PC-9 (cell line): ENCODE measurements at regions not wholly inside any gene's neighbourhood (a gene's known extent, or its start where the extent isn't known, plus 50 kb on each side); places are given as distances from the start of the nearest gene placed in this dataset.

ENCODE experiments used
- BruUV-seq: library from RNA; stranded (reverse); fragments of 400-500 nt; replicated peaks from 2 replicates; lab custom pipeline; 2021; lab: Mats Ljungman, UMichigan
- CTCF ChIA-PET: fragments of 300-600 bp; sonication (Branson Sonifier 250); formaldehyde crosslinking; loops from one replicate; lab custom pipeline; 2022; ENCODE audit warnings: antibody characterized with exemption; lab: Charles Lee
- POLR2A ChIA-PET: fragments of 300-600 bp; sonication (Branson Sonifier 250); formaldehyde crosslinking; loops from one replicate; lab custom pipeline; 2022; ENCODE audit warnings: antibody characterized with exemption; ENCODE audit not compliant: unreplicated experiment; lab: Charles Lee
- DNase-seq, 2 experiments: peaks; one replicate each; pipeline versions ENCODE4 v3.0.0 to v3.0.0-alpha.2; 2015 to 2022; ENCODE audit warnings: mixed read lengths in 1 of 2
- H2AFZ ChIP-seq: fragments of 200-600 bp; sonication (generic); 2 replicates; pipeline ENCODE4 v1.8.1; 2017; ENCODE audit warnings: antibody characterized with exemption
- H3F3A ChIP-seq: fragments of 200-600 bp; sonication (generic); 2 replicates; pipeline ENCODE4 v1.8.1; 2017; ENCODE audit warnings: antibody characterized with exemption, mild to moderate bottlenecking, low read depth; ENCODE audit not compliant: insufficient read depth
- H3K27ac ChIP-seq: fragments of 200-600 bp; sonication (generic); 2 replicates; pipeline ENCODE4 v1.6.1; 2016; ENCODE audit warnings: mixed run types
- H3K27me3 ChIP-seq: fragments of 200-600 bp; sonication (generic); 2 replicates; pipeline ENCODE4 v1.6.1; 2016; ENCODE audit warnings: low read depth, mixed run types; ENCODE audit not compliant: insufficient read depth
- H3K36me3 ChIP-seq: fragments of 200-600 bp; sonication (generic); 2 replicates; pipeline ENCODE4 v1.6.1; 2016; ENCODE audit warnings: low read depth, mixed run types
- H3K4me1 ChIP-seq: fragments of 200-600 bp; sonication (generic); replicated peaks from 2 replicates; pipeline ENCODE4 v1.6.1; 2016; ENCODE audit warnings: mixed run types; ENCODE audit not compliant: insufficient read depth
- H3K4me2 ChIP-seq: fragments of 200-600 bp; sonication (generic); 2 replicates; pipeline ENCODE4 v1.6.1; 2017; ENCODE audit warnings: mixed run types
- H3K4me3 ChIP-seq: fragments of 200-600 bp; sonication (generic); 2 replicates; pipeline ENCODE4 v1.6.1; 2016; ENCODE audit warnings: mixed run types
- H3K79me2 ChIP-seq: fragments of 200-600 bp; sonication (generic); 2 replicates; pipeline ENCODE4 v1.6.1; 2017; ENCODE audit warnings: low read depth, mixed run types
- H3K9me2 ChIP-seq: fragments of 200-600 bp; sonication (generic); 2 replicates; pipeline ENCODE4 v1.8.1; 2017; ENCODE audit warnings: mild to moderate bottlenecking; ENCODE audit not compliant: insufficient read depth
- H3K9me3 ChIP-seq: fragments of 200-600 bp; sonication (generic); 2 replicates; pipeline ENCODE4 v1.8.1; 2016; ENCODE audit warnings: low read depth; ENCODE audit not compliant: insufficient read depth
- H4K20me1 ChIP-seq: fragments of 200-600 bp; sonication (generic); 2 replicates; pipeline ENCODE4 v1.8.1; 2017; ENCODE audit not compliant: insufficient read depth
- CTCF ChIP-seq: fragments of 200-600 bp; sonication (generic); conservative IDR thresholded peaks from 2 replicates; pipeline ENCODE4 v1.6.1; 2017; ENCODE audit warnings: mixed run types, antibody characterized with exemption, mild to moderate bottlenecking, moderate library complexity
- EZH2 ChIP-seq: fragments of 200-600 bp; sonication (generic); IDR thresholded peaks from 2 replicates; pipeline ENCODE4 v1.8.0; 2017; ENCODE audit warnings: antibody characterized with exemption, low read depth
- intact Hi-C: fragments of 100-400 bp; cut with micrococcal nuclease; formaldehyde crosslinking; loops from one replicate; pipeline ENCODE4 v1.10.0; 2022; ENCODE audit not compliant: unreplicated experiment

GRCh38 chr20:6509374-6509773 lies 258.1 kb upstream of the BMP2 start:
- POLR2A ChIA-PET, result no interaction called here
- no peak for DNase-seq

GRCh38 chr20:6506906-6507305 lies 260.6 kb upstream of the BMP2 start:
- Histone ChIP-seq H2AFZ (no peak overlapping the region), H3K9me2 (no peaks in the 10 kb centered on the region), H3K36me3 (no peaks in the 10 kb centered on the region), H3F3A (no peaks in the 10 kb centered on the region), H3K27ac (no peak overlapping the region), H3K4me3 (no peak overlapping the region), H3K9me3 (no peaks in the 10 kb centered on the region; the same call in 1 of the 2 replicates), H3K27me3 (no peaks in the 10 kb centered on the region), H4K20me1 (no peaks in the 10 kb centered on the region), H3K4me2 (no peak overlapping the region), H3K4me1 (no peaks in the 10 kb centered on the region), H3K79me2 (no peaks in the 10 kb centered on the region)
- intact Hi-C loops, result no loop called here
- CTCF ChIA-PET, result no interaction called here
- DNase-seq, result no peak
- no peak for TF ChIP-seq CTCF
- TF ChIP-seq EZH2, result no peak
- POLR2A ChIA-PET, result no interaction called here
- BruUV-seq, result no TSS peak

More at GRCh38 chr20:6509374-6509773, 258.1 kb upstream of the BMP2 start:
- H3F3A ChIP-seq, result no peaks in the 10 kb centered on the region
- H3K79me2 ChIP-seq, result no peaks in the 10 kb centered on the region
- TF ChIP-seq EZH2, result no peak
- TF ChIP-seq CTCF, result no peak
- H3K36me3 ChIP-seq, result no peaks in the 10 kb centered on the region
- H3K4me2 ChIP-seq, result no peak overlapping the region
- CTCF ChIA-PET, result no interaction called here
- H3K4me1 ChIP-seq, result no peaks in the 10 kb centered on the region
- no peaks in the 10 kb centered on the region for H3K9me3 ChIP-seq
- no TSS peak for BruUV-seq
- no peak overlapping the region for H3K27ac ChIP-seq
- intact Hi-C loops, result no loop called here
- no peaks in the 10 kb centered on the region for H3K9me2 ChIP-seq
- no peak overlapping the region for H3K4me3 ChIP-seq
- no peaks in the 10 kb centered on the region for H3K27me3 ChIP-seq
- no peak overlapping the region for H2AFZ ChIP-seq
- no peaks in the 10 kb centered on the region for H4K20me1 ChIP-seq

GRCh38 chr20:6504826-6505225 lies 262.7 kb upstream of the BMP2 start:
- Histone ChIP-seq H3K4me1 (no peaks in the 10 kb centered on the region), H3K79me2 (no peaks in the 10 kb centered on the region), H3K4me3 (no peak overlapping the region), H3K9me2 (no peaks in the 10 kb centered on the region), H3F3A (no peaks in the 10 kb centered on the region), H3K36me3 (no peaks in the 10 kb centered on the region), H2AFZ (no peak overlapping the region), H3K4me2 (no peak overlapping the region), H3K27me3 (no peaks in the 10 kb centered on the region), H4K20me1 (no peaks in the 10 kb centered on the region), H3K27ac (no peak overlapping the region), H3K9me3 (no peaks in the 10 kb centered on the region; the same call in 1 of the 2 replicates)
- ChIA-PET CTCF (no interaction called here), POLR2A (no interaction called here)
- intact Hi-C loops, result no loop called here
- BruUV-seq, result no TSS peak
- no peak for TF ChIP-seq CTCF
- no peak for TF ChIP-seq EZH2
- DNase-seq, result no peak
